Islet of Langerhans (tissue), 1 donor: ENCODE measurements at regions not wholly inside any gene's neighbourhood (a gene's known extent, or its start where the extent isn't known, plus 50 kb on each side); places are given as distances from the start of the nearest gene placed in this dataset.

Source experiments
- FAIRE-seq: peaks from one replicate; lab custom pipeline; 2011; peaks lifted over from hg19 to GRCh38; lab: Jason Lieb, UNC

DNA sequence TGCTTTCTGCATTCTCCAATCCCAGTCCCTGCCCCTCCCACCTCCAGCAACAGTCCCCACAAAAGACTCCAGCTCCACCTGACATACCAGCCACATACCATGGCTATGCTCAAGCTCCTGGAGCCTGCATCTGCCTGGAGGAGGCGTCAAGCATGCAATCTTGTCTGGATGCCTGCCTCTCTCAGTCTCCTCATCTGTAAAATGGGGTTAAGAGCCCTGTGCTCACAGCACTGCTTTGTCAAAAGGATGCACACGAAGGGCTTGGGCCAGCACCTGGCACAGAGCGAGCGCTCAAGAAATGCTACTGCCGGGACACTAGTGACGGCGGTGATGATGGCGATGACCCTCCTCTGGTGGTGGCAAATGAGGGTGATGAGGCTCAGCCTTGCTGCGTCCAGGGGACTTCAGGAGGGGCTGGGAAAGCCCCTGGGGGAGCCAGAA lies 202.9 kb upstream of the IER5L start:
- FAIRE-seq = no peak

DNA sequence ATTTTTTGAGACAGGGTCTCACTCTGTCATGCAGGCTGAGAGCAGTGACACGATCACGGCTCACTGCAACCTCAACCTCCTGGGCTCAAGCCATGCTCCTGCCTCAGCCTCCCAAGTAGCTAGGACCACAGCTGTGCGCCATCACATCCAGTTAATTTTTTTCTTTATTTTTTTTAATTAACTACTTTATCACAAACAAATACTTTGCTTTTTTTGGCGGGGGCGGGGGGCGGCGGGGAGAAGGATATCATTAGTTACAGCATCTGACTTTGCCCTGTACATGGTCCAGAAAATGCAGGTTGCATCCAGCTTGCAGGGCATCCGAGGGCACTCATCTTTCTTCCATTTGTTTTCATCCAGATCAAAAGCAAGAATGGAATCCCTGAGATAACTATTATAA lies 201.8 kb upstream of the IER5L start:
- FAIRE-seq = no peak

DNA sequence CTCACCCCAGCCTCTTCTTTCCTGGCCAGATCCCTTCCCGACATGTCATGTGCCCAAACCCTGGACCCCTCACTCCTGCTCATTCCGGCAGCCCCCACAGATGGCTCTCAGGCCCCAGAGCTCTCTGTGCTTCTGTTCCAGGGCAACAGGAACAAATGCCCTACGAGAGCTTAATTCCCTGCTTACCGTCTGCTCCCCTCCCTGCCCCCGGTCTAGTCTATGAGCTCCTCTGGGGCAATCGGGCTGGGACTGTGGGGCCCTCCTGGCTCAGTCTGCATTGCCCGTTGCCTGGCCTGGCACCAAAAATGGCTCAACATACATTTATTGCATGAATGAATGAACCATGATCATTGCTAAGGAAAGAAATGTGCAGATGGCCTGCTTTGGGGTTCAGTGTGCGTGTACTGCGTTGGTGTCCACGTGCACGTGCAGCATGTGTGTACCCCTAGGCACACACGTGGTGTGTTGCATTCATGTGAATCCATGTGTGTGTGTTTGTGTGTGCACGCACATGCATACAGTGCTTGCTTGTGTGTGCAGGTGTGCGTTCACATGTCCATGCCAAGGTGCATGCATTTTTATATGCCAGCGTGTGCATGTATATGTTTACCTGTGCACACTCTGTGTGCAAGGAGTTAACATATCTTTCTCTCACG lies 201.2 kb upstream of the IER5L start:
- no peak for FAIRE-seq

DNA sequence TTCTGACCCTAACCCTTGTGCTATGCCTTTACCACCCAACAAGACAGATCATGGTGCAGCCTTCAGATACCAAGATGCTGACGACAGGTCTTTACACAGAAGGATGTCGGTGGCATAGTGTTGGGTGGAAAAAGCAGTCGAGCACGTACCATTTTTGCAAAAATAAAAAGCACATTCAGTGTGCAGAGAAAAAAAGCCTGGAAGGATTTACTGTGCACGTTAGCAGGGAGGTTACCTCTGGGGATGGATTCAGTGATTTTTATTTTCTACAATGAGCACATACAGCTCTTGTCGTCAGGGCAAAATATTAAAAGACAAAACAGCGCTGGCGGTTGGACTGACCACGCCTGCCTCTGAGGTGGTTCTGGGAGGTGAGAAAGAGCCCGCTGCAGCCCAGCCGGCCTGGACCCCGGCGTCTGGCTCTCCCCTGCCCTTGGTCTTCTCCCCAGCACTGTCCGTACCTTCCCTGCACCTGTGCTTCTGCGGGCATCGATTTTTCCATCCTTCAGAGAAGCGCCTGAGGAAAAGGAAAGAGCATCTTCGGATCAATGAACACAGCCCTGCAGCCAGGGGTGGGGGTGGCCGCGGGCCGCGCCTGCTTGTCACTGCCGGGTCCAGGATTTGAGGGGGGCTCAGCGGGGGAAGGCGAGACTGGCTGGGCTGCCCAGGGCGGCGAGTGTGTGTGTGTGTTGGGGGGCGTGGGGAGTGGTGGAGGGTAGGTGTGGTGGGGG lies 200.0 kb upstream of the IER5L start:
- no peak for FAIRE-seq

DNA sequence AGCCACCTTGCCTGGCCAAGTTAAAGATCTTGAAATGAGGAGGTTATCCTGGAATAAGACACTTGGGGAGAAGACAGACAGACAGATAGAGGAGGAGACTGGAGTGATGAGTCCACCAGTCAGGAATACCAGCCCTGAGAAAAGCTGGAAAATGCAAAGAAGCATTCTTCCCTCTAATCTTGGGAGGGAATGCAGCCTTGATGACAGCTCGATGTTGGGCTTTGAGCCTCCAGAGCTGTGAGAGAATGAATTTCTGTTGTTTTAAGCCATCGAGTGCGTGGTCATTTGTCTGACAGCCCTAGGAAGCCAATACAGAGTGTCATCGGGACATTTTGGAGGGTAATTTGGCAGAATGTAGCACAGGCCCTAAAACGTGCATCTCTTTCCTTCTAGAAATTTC lies 199.1 kb upstream of the IER5L start:
- FAIRE-seq = no peak

DNA sequence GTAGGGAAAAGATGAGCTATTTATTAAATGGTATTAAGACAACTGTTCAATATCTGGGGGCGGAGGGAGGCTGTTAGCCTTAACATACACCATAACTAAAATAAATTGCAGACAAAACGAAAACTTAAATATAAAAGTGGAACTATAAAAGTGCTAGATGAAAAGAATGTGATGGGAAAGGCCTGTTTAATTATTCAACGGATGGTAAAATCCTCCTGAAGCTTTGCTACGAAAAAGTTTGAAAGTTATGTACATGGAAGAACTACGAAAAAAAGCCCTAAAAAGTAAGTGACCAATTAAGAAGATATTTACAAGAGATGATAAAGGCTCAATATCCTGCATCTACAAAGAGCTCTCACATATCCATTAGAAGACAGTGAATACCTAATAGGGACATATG lies 197.8 kb upstream of the IER5L start:
- FAIRE-seq = no peak

DNA sequence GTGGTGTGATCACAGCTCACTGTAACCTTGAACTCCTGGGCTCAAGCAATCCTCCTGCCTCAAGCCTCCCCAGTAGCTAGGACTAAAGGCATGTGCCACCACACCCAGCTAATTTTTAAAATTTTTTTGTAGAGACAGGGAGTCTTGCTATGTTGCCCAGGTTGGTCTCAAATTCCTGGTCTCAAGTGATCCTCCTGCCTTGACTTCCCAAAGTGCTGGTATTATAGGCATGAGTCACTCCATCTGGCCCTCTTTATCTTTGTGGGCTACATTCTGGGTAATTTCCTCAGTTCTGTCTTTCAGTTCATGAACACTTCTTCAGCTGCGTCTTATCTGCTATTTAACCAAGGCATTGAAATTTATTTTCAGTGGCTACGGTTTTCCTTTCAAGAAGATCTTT lies 196.6 kb upstream of the IER5L start:
- FAIRE-seq = no peak

DNA sequence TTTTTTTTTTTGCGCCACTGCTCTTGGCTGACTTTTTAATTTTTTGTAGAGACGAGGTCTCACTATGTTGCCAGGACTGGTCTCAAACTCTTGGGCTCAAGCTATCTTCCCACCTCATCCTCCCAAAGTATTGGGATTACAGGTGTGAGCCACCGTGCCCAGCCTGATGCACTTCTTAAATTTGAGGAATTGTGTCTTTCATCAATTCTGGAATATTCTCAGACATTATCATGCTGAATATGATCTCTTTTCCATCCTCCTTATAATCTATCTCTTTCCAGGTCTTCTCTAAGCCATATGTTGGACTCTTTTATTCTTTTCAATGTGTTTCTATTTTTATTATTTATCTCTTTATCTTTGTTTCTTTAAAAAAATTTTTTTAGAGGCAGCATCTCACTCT lies 196.2 kb upstream of the IER5L start:
- FAIRE-seq = no peak

DNA sequence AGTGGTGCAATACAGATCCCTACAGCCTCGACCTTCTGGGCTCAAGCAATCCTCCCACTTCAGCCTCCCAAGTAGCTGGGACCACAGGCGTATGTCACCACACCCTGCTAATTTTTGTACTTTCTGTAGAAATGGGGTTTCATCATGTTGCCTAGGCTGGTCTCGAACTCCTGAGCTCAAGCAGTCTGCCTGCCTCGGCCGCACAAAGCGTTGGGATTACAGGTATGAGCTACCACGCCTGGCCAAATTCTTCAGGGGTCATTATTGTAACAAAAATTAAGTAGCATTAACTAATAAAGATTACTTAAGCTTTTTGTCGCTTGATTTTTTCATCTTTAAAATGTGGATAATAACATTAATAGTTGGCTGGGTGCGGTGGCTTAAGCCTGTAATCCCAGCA lies 195.3 kb upstream of the IER5L start:
- no peak for FAIRE-seq

DNA sequence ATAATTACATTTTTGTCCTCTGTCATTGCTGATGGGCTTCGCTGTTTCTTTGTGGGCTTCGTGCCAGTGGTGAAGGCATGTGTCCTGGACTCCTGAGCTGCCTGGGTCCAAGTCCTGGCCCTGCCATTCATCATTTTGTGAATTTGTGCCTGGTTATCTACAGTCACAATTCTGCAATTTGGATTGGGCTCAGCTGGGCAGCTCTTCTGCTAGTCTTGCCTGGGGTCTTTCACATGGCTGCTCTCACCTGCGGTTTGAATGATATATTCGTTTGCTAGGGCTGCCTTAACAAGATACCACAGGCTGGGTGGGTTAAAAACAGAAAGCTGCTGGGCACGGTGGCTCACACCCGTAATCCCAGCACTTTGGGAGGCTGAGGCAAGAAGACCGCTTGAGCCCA lies 192.7 kb upstream of the IER5L start:
- FAIRE-seq = no peak

DNA sequence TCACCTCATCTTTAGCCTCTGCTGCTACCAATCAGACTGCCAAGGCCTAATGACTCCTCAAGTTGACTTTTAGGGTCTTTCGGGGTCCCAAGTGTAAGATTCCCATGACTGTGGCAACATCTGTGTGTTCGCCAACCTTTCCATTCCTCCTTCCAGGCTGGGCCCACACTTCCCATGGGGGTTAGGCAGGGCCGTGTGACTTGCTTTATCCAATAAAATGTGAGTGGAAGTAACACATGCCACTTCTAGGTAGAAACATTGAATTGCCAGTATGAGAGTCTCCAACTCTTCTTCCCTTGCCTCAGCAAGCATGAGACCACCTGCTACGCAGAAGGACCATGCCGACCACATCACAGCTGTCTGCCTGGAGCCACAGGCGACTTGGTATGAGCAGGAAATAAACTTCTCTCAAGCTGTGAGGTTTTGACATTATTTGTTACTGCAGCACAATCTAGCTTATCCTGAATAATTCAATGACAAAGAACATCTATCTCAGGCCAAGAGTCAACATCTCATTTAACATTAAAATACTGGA lies 190.4 kb upstream of the IER5L start:
- no peak for FAIRE-seq

DNA sequence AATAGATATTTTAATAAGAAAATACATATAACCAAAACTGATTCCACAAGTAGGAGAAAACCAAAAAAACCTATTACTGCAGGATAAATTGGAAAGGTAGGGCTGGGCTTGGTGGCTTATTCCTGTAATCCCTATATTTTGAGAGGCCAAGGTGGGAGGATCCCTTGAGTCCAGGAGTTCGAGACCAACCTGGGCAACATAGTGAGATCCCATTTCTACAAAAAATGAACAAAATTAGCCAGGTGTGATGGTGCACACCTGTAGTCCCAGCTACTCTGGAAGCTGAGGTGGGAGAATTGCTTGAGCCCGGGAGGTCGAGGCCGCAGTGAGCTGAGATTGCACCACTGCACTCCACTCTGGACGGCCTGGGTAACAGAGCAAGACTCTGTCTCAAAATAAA lies 189.2 kb upstream of the IER5L start:
- FAIRE-seq = no peak

DNA sequence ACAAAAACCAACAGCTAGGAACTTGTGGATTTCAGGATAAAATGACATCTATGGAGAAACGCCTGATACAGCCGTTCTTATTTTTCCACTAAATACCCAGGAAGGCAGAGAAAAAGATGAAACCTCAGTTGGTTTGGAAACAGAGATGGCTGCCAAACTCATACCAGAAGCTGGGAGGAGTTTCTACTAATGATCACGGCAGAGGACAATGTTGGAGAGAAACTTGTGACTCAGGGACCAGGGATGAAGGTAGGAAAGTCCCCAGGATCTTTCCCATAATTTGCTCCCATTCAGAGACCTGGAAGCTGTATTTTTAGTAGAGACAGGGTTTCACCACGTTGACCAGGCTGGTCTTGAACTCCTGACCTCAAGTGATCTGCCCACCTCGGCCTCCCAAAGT lies 187.1 kb upstream of the IER5L start:
- FAIRE-seq = no peak

DNA sequence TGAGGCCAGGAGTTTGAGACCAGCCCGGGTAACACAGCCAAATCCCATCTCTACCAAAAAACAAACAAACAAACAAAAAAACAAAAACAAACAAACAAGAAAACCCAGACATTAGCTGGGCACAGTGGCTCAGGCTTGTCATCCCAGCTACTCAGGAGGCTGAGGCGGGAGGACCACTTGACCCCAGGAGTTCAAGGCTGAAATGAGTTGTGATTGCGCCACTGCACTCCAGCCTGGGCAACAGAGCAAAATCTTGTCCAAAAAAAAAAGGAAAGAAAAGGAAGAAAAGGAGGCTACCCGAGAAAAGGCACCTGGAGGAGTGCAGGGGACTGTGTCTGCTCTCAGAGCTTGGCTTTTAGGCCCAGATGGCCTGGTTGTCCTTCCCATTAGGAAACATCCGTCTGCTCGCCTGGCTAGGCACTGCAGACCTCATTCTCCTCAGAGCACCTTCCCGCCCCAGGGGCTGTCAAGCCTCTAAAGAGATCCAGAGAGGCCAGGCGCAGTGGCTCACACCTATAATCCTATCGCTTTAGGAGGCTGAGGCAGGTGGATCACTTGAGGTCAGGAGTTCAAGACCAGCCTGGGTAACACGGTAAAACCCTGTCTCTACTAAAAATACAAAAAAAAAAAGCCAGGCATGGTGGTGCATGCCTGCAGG lies 185.3 kb upstream of the IER5L start:
- FAIRE-seq = no peak

DNA sequence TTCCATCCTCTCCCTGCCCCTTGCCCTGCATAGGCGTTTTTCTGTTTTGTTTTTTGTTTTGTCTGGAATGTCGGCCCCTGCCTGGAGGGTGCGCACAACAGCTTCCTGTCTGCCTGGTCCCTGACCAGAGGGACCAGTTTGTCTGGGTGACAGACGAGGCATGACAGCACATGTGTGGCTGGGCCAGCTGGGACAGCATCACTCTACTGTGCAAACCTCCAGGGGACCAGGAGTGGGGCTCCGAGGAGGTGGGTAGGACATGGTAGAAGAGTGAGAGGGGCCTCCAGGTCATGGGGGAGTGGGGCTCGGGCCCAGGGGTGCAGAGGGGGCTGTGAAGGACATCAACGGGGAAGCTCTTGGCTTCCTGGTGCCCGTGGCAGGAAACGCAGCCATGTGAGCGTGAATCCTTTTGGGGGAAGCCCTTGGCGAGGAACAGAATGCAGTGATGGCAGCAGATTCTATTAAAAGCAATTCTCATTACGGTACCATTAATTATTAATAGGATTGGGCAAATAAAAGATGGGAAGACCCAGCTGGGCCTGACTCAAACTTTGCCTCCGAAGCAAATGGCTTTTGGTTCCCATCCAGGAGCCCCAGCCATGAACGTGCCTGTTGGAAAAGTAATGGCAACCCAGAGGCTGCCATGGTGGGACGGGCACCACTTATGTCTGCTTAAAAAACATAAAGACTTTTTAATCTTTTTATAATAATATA lies 184.4 kb upstream of the IER5L start:
- FAIRE-seq = no peak

DNA sequence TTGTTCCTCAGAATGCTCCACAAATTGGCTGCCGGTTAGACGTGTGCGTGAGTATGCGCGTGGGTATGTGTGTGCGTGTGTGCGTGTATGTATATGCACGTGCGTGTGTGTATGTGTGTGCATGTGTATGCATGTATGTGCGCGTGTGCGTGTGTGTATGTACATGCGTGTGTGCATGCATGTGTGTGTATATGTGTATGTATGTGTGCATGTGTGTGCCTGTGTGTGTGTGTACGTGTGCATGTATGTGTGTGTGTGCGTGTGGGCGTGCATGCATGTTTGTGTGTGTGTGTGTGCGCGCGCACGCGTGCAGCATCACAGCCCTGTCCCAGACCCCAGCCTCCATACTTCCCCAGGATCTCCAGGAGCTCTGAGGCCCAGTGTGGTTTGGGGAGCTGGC lies 183.1 kb upstream of the IER5L start:
- no peak for FAIRE-seq

DNA sequence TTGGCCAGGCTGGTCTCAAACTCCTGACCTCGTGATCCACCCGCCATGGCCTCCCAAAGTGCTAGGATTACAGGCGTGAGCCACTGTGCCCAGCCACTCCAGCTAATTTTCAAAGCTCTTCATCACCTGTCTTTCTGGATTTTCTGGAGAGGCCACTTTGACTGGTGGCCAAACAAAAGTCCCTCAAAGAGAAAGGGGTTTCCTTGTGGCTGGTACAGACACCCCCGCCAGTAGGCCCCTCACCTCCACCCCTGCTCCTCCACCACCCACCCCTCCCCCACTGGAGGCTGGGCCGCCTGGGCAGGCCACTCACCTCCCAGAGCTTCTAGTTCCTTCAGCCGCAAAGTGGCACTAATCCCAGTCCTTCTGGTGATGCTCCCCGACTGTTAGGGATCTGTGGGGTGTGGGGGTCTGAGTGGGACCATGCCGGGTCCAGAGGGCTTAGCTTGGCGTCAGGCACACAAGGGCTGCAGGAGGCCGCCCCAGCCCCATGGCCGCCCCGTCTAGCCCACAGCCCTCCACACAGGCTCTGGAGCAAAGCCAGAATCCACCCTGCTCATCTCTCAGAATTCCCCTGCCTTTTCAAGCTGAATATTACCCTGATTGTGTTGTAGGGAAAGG lies 182.0 kb upstream of the IER5L start:
- FAIRE-seq = no peak

DNA sequence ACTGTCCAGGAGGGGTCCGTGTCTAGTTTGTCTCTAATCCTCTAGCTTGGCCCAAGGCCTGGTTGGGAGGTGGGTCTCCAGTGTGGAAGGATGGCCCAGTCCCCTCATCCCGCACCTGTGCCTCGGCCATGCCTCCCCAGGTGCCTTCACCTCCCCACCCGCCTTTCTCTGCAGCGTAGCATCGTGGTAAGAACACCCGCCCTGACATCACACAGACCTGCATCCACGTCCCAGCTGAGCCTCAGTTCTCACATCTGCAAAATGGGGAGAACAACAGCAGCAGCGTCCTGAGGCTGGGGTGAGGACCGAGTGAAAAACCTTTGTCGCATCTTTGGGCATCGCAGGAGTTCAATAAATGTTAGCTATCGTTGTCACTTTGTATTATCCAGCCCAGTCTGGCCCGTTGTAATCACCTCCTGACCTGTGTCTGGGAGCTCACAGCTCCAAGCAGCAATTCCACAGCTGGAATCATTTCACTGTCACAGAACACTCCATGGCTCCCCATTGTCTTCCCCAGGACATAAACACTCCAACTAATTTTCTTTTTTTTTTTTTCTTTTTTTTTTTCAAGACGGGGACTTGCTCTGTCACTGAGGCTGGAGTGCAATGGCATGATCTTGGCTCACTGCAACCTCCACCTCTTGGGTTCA lies 181.2 kb upstream of the IER5L start:
- FAIRE-seq = no peak

DNA sequence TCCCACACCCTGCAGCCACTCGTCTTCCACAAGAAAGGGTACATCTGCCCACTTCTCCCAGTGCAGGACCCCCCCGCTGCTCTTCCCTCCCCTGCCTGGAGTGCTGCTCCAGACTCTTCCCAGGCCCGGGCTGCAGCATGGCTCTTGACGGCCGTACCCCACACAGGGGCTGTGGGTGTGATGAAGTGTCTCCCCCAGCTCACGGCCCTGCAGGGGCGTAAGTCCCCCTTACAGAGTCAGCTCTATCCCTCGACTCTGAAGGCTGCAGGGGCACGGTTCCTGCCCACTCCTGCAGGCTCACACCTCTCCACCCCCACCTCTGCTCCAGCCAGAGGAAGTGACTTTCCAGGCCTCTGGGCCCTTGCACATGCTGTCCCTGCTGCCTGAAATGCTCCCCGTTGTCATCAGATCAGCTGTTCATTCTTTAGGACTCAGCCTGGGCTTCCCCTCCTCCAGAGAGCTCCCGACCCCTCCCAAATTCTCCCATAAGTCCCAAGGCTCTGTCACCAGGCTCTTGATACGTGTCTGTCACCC lies 180.6 kb upstream of the IER5L start:
- FAIRE-seq = no peak

DNA sequence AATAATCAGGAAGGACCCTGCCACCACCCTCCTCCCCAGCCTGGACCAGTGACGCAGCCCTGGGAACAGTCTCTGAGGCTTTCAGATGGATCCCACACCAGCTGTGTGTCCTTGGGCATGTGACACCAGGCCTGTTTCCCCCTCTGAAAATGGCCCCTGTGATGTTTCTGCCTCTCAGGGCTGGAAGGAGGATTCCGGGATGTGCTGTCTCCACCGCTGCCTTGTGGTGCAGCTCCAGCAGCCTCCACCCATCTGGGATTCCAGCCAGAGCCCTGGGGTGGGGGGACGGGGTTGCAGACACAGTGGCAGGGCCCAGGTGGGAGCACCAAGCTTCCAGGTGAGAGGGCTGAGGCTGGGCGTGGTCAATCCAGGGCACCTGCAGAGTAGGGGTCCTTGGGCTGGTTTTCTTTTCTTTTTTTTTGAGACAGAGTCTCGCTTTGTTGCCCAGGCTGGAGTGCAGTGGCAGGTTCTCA lies 179.7 kb upstream of the IER5L start:
- FAIRE-seq = no peak
